ENCODE measurements at regions not wholly inside any gene's neighbourhood (a gene's known extent, or its start where the extent isn't known, plus 50 kb on each side); places are given as distances from the start of the nearest gene placed in this dataset.

DNA sequence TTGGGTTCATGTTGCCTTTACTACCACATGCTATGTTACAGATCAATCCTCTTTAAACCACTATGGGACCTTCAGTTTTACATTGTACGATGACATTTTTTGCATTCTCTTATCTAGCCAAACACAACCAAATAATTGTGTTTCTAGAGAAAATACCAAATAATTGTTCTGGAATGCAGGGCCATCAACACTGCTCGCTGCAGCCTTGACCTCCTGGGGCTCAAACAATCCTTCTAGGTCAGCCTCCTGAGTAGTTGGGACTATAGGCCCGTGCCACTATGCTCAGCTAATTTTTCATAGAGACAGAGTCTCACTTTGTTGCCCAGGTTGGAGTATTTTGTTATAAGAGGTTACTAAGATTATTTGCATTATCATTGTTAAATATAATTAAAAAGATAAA, 237.5 kb upstream of the PMFBP1 start:
- no peaks in the 10 kb centered on the region for H3K27me3 ChIP-seq (ENCODE audit: low read depth)
- no peak overlapping the region for H3K27ac ChIP-seq (replicated peaks)
- intact Hi-C loops (cut with micrococcal nuclease), result no loop called here
- no peak for DNase-seq
- no peaks in the 10 kb centered on the region for H3K4me1 ChIP-seq
- no peak overlapping the region for H3K4me3 ChIP-seq
- no peaks in the 10 kb centered on the region for H3K36me3 ChIP-seq
- peaks cover 4% of the 10 kb centered on the region for H3K9me3 ChIP-seq (replicated peaks)
- TF ChIP-seq, protein P1, sequence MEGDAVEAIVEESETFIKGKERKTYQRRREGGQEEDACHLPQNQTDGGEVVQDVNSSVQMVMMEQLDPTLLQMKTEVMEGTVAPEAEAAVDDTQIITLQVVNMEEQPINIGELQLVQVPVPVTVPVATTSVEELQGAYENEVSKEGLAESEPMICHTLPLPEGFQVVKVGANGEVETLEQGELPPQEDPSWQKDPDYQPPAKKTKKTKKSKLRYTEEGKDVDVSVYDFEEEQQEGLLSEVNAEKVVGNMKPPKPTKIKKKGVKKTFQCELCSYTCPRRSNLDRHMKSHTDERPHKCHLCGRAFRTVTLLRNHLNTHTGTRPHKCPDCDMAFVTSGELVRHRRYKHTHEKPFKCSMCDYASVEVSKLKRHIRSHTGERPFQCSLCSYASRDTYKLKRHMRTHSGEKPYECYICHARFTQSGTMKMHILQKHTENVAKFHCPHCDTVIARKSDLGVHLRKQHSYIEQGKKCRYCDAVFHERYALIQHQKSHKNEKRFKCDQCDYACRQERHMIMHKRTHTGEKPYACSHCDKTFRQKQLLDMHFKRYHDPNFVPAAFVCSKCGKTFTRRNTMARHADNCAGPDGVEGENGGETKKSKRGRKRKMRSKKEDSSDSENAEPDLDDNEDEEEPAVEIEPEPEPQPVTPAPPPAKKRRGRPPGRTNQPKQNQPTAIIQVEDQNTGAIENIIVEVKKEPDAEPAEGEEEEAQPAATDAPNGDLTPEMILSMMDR (IDR thresholded peaks at IDR 0.05; ENCODE audit: borderline replicate concordance), result no peak

DNA sequence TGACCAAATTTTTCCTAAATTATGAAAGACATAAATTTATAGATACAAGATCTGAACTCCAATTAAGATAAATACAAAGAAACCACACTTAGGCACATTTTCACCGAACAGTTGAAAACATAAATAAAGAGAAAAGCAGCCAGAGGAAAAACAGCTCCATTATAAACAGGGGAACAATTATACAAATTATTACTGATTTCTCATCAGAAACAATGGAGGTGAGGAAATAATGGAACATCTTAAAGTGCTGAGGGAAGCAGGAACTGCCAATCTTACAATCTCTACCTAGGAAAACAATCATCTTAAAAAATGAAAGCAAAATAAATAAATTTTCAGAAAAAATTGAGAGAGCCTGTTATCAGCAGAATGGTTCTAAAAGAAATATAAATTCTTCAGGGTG, 234.4 kb upstream of the PMFBP1 start:
- intact Hi-C loops (cut with micrococcal nuclease), result no loop called here
- Histone ChIP-seq H3K27ac (replicated peaks) (no peak overlapping the region), H3K9me3 (replicated peaks) (peaks cover 4% of the 10 kb centered on the region), H3K36me3 (no peaks in the 10 kb centered on the region), H3K4me1 (no peaks in the 10 kb centered on the region), H3K27me3 (ENCODE audit: low read depth) (no peaks in the 10 kb centered on the region), H3K4me3 (no peak overlapping the region)
- no peak for DNase-seq
- TF ChIP-seq, protein P1 (IDR thresholded peaks at IDR 0.05; ENCODE audit: borderline replicate concordance), result no peak

DNA sequence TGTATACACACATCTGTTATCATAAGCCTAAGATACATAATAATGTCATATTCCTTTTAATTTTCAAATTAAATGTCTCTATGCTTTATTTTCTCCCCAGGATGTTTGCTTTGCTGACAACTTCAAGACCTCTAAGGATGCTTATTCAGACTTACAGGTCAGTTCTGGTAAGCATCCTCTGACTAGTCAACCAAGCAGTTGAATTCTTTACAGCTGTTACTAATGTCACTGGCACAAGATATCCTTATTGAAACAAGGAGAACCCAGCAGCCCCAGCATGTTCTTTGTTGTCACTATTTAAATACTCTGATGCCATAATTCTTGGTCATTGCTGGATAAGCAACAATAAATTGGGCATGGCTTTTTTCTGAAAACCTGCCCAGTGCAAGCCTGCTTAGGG, 232.3 kb upstream of the PMFBP1 start:
- intact Hi-C loops (cut with micrococcal nuclease), result no loop called here
- TF ChIP-seq, protein P1 (IDR thresholded peaks at IDR 0.05; ENCODE audit: borderline replicate concordance), result no peak
- Histone ChIP-seq H3K27ac (replicated peaks) (no peak overlapping the region), H3K27me3 (ENCODE audit: low read depth) (no peaks in the 10 kb centered on the region), H3K4me1 (no peaks in the 10 kb centered on the region), H3K4me3 (no peak overlapping the region), H3K36me3 (no peaks in the 10 kb centered on the region), H3K9me3 (replicated peaks) (peaks cover 4% of the 10 kb centered on the region)
- no peak for DNase-seq

DNA sequence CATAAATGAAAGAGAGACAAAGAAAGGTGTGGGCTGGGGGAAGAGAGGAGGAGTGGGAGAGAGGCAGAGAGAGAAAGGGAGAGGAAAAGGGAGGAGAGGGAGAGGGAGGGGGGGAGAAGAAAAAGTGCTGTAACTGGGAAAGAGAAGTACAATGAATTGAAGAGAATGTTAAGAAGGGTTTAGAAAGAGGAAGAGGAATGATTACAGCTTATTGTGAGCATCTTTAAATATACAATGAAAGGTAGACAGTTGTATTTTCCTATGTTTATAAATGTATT, 229.1 kb upstream of the PMFBP1 start:
- TF ChIP-seq, protein P1 (IDR thresholded peaks at IDR 0.05; ENCODE audit: borderline replicate concordance), result no peak
- intact Hi-C loops (cut with micrococcal nuclease), result no loop called here
- no peaks in the 10 kb centered on the region for H3K36me3 ChIP-seq
- DNase-seq, result no peak
- H3K4me3 ChIP-seq, result no peak overlapping the region
- H3K27me3 ChIP-seq (ENCODE audit: low read depth), result no peaks in the 10 kb centered on the region
- H3K27ac ChIP-seq (replicated peaks), result no peak overlapping the region
- peaks cover 4% of the 10 kb centered on the region for H3K9me3 ChIP-seq (replicated peaks)
- H3K4me1 ChIP-seq, result no peaks in the 10 kb centered on the region

DNA sequence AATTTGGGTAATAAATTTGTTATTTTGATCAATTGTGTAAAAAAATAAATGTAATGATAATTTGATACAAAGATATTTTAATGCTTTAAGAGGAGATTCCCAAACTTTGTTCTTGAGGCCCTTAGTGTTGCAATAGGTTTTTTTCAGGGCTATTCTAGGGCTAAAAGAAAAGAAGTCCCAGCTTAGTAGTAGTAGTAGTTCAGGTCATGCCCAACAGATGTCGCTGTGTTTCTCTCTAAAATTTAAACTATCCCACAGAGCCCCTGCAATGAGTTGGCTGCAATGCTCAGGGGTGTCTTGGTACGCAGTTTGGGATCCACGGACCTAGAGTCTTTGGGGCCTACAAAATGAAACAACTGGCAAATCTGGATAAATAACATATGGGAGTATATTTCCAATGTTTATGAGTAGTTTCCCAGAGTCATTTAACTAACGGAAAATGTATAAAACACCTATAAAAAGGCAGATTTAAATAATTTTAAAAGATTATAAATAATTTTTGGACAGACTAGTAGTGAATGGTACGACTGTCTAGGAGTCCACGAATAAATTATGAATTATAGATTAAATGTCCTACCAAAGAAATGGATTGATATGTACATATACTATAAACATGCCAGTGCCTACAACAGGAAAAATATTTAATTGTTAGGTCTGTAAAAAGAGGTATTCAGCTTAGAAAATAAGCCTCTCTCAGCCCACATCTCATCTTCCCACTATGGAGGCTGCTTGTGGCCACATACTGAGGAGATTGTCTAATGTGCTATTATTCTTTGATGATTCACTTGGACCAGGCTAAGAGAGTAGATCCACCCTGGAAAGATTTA, 228.5 kb upstream of the PMFBP1 start:
- no peaks in the 10 kb centered on the region for H3K36me3 ChIP-seq
- H3K27ac ChIP-seq (replicated peaks), result no peak overlapping the region
- no peaks in the 10 kb centered on the region for H3K27me3 ChIP-seq (ENCODE audit: low read depth)
- H3K9me3 ChIP-seq (replicated peaks), result no peaks in the 10 kb centered on the region
- H3K4me3 ChIP-seq, result no peak overlapping the region
- TF ChIP-seq, protein P1 (IDR thresholded peaks at IDR 0.05; ENCODE audit: borderline replicate concordance), result peak; percentile 75
- intact Hi-C loops (cut with micrococcal nuclease), result no loop called here
- DNase-seq, result no peak
- no peaks in the 10 kb centered on the region for H3K4me1 ChIP-seq

Measured in left ventricle myocardium inferior (tissue), 1 donor.